ENCODE measurements at regions not wholly inside any gene's neighbourhood (a gene's known extent, or its start where the extent isn't known, plus 50 kb on each side); places are given as distances from the start of the nearest gene placed in this dataset.
"Not testable (repeated sequence)": the region's sequence is repeated elsewhere in the genome, so short reads cannot be mapped to it uniquely, and the experiment has no call there.

DNA sequence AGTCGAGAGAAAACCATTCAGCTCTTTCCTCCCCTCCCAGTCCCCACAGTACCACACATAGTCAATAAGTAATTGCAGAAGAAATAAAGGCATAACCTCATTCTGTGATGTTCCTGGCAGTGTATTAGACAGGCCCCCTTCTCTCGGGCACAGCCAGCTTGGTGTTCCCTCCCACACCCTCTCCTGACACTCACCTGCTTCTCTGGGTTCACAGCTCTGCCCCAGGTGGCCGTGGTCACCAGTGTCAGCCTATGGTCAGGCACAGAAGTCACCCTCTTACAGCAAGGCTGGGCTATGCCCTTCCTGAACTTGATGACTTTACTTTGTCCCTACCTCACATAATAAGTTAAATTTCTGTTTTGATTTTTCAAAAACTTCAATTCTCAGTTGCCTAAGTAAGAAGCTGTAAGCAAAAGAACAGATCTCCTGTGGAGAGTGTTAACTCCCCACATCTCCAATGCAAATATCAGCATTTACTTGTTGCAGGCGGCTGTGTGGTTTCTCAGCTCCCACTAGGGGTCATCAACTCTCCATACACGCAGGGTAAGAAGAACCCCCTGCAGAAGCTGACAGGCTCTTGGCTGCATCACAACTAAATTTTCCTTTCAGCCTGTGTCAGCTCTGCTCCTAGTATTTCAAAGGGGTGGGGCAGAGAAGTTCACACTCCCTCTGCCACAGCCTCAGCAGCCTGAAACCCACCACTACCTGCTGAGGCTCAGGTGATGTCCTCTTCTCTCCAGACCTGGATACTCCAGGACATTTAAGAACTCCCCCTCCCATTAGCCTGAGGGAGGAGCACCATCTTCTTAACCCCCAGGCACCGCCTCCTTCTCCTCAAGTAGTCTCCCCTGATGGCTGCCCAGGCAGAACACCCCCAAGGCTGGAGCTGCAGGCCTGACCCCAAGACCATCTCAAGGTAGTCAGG, 172.9 kb upstream of the ETV3 start:
- H3K27me3 Mint-ChIP-seq: peaks cover 35% of the 10 kb centered on the region
- H3K27ac Mint-ChIP-seq, H3K4me3 Mint-ChIP-seq, H3K36me3 Mint-ChIP-seq, H3K4me1 Mint-ChIP-seq, H3K9me3 Mint-ChIP-seq: not testable (repeated sequence)

DNA sequence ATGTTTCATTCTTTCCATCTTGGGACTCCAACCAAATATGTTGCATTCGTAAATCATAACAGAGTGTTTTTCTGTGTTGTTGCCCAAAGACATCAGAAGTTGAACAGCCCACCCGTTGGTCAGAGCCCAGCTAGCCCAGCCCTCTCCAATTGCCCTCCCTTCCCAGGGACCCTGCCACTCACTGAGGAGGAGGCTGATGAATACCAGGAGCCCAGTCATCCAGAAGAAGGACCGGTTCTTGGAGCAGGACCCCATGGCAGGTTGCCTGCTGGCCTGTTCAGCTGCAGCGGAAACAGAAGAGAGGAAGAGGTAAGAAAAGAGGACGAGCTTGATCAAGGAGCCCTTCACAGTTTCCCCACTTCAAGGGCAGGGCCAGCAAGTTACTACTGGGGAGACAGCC, 172.2 kb upstream of the ETV3 start:
- Mint-ChIP-seq H3K4me3 (no peak overlapping the region), H3K27me3 (peaks cover 33% of the 10 kb centered on the region), H3K36me3 (no peaks in the 10 kb centered on the region), H3K27ac (peak overlapping the region in 1 of 3 donors; percentile 46), H3K9me3 (peaks cover 0 to 3% (median 0%) of the 10 kb centered on the region in 3 donors), H3K4me1 (peaks cover 0 to 7% (median 0%) of the 10 kb centered on the region in 3 donors)

DNA sequence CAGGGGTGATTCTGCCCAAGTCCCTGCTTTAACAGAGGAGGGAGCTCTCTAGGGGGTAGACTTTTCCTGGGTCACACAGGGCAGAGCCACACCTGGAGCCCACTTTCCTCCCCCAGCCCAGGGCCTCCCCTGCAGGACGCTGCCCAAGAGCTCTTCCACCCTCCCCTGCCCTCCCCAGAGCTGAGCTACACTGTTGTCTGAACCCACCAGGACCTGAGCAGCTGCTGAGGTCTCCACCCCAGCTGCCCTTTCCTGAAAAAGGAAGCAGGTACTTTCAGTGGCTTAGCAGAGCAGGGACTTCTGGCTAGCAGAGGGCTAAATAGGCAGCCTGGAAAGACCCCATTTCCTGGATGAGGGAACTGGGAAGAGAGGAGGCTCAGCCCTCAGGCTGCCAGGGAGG, 169.3 kb upstream of the ETV3 start:
- peaks cover 0 to 3% (median 0%) of the 10 kb centered on the region in 3 donors for H3K9me3 Mint-ChIP-seq
- H3K27me3 Mint-ChIP-seq: peaks cover 14% of the 10 kb centered on the region
- no peak overlapping the region for H3K4me3 Mint-ChIP-seq
- H3K36me3 Mint-ChIP-seq: no peaks in the 10 kb centered on the region
- H3K4me1 Mint-ChIP-seq: peaks cover 0 to 7% (median 0%) of the 10 kb centered on the region in 3 donors
- H3K27ac Mint-ChIP-seq: no peak overlapping the region

DNA sequence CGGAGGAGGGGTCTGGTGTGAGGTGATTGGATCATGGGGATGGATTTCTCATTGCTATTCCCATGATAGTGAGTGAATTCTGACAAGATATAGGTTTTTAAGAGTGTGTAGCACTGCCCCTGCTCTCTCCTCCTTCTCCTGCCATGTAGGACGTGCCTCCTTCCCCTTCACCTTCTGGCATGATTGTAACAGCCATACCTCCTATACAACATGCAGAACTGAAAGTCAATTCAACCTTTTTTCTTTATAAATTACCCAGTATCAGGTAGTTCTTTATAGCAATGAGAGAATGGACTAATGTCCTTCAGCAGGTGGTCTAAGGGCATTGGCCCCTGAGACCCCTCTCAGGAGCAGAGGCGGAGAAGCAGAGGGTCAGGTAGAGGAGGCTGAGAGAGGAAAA, 168.7 kb upstream of the ETV3 start:
- Mint-ChIP-seq H3K27me3 (peaks cover 13% of the 10 kb centered on the region), H3K4me3 (no peak overlapping the region), H3K9me3 (no peaks in the 10 kb centered on the region), H3K36me3 (no peaks in the 10 kb centered on the region), H3K4me1 (peaks cover 0 to 7% (median 0%) of the 10 kb centered on the region in 3 donors), H3K27ac (no peak overlapping the region)

DNA sequence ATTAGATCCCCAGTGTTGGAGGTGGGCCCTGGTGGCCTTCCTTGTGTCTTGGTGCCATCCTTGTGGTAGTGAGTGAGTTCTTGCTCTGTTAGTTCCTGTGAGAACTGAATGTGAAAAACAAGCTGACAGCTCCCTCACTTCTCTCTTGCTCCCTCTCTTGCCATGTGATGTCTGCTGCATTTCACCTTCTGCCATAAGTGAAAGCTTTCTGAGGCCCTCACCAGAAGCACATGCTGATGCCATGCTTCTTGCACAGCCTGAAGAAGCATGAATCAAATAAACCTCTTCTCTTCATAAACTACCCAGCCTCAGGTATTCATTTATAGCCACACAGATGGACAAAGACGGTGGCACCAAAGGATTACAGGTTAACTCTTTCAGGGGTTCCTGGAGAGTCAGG, 166.1 kb upstream of the ETV3 start:
- H3K36me3 Mint-ChIP-seq: no peaks in the 10 kb centered on the region
- H3K27me3 Mint-ChIP-seq: peaks cover 4% of the 10 kb centered on the region
- no peak overlapping the region for H3K27ac Mint-ChIP-seq
- no peaks in the 10 kb centered on the region for H3K9me3 Mint-ChIP-seq
- no peak overlapping the region for H3K4me3 Mint-ChIP-seq
- H3K4me1 Mint-ChIP-seq: peaks cover 0 to 4% (median 0%) of the 10 kb centered on the region in 3 donors

DNA sequence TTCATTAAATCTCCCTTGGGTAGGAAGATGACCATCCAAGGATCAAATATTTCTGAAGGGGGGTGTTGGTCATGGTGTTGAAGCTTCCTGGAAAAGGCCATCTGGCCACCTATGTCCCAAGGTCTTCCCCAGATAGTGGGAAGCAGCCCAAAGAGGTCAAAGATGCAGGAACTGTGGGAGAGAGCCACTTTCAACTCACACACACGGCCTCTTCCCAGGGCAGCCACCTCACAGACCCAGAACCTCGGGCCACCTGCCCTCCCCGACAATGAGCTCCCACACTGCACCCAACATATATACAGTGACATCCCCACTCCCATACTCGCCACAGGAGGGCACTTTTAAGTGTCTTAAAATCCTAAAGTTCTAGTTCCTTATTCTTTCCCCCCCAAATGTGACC, 164.5 kb upstream of the ETV3 start:
- no peak overlapping the region for H3K27ac Mint-ChIP-seq
- H3K27me3 Mint-ChIP-seq: peaks cover under 1% of the 10 kb centered on the region
- H3K4me1 Mint-ChIP-seq: peaks cover 0 to 1% (median 0%) of the 10 kb centered on the region in 3 donors
- H3K9me3 Mint-ChIP-seq: no peaks in the 10 kb centered on the region
- H3K4me3 Mint-ChIP-seq: no peak overlapping the region
- H3K36me3 Mint-ChIP-seq: no peaks in the 10 kb centered on the region

DNA sequence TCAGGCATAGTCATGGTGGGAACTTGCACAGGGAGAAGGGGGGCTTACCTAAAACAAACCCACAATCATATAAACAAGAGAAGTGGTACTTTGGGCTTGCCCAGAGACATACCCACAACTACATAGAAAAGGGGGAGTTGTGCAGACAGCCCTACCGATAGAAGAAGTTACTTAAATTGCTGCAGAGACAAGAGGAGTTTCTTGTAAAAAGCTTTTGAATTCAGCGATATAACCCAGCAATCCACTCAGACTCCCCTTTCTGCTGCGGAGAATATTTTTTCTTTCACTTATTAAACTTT, 164.0 kb upstream of the ETV3 start:
- Mint-ChIP-seq H3K4me3 (no peak overlapping the region), H3K27ac (no peak overlapping the region), H3K9me3 (no peaks in the 10 kb centered on the region), H3K4me1 (no peaks in the 10 kb centered on the region), H3K36me3 (no peaks in the 10 kb centered on the region), H3K27me3 (no peaks in the 10 kb centered on the region)

DNA sequence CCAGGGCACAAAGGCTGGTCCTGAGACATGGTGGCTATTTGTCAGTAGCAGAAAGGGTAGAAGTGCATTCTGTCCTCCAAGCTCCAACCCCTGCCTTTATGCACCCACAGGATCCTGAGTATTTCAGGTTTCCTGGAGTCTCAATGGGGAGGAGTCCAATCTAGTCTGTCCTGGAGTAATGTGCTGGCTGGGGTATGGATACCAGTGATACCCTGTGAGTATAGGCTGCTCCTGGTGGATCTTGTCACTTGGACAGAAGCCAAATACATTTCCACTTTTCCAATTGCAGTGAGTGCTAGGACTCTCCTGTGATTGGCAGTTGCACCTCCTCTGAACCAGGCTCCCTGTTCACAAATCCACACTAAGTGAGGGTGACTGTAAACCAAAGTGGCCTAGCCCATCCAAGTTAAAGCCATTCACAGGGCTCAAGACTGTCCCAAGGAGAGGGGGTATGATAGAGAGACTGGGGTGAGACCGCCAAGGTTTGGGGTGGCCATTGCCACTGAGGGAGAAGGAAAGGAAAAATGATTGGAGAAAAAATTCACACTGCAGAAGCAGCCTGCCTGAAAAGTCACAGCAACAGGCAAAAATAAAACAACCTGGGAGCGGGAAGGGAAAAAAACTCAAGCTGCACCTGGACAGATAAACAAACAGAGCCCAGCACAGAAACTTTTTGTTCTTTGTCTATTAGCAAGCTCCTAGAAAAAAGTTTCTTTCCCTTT, 163.4 kb upstream of the ETV3 start:
- Mint-ChIP-seq H3K27ac (no peak overlapping the region), H3K36me3 (no peaks in the 10 kb centered on the region), H3K27me3 (no peaks in the 10 kb centered on the region), H3K9me3 (no peaks in the 10 kb centered on the region), H3K4me3 (no peak overlapping the region), H3K4me1 (no peaks in the 10 kb centered on the region)

DNA sequence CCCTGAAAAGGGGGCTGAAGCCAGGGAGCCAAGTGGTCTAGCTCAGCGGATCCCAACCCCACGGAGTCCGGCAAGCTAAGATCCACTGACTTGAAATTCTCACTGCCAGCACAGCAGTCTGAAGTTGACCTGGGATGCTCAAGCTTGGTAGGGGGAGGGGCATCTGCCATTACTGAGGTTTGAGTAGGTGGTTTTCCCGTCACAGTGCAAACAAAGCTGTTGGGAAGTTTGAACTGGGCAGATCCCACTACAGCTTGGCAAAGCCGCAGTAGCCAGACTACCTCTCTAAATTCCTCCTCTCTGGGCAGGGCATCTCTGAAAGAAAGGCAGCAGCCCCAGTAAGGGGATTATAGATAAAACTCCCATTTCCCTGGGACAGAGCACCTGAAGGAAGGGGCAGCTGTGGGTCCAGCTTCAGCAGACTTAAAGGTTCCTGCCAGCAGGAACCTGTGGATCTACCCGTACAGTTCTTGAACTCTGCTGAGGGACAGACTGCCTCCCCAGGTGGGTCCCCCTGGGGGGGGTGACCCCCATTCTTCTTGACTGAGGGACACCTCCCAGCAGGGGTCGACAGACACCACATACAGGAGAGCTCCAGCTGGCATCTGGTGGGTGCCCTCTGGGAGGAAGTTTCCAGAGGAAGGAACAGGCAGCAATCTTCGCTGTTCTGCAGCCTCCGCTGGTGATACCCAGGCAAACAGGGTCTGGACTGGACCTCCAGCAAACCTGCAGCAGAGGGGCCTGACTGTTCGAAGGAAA, 156.4 kb upstream of the ETV3 start:
- peaks cover 19% of the 10 kb centered on the region for H3K27me3 Mint-ChIP-seq
- not testable (repeated sequence) for H3K9me3 Mint-ChIP-seq, H3K4me1 Mint-ChIP-seq, H3K27ac Mint-ChIP-seq, H3K36me3 Mint-ChIP-seq, H3K4me3 Mint-ChIP-seq

DNA sequence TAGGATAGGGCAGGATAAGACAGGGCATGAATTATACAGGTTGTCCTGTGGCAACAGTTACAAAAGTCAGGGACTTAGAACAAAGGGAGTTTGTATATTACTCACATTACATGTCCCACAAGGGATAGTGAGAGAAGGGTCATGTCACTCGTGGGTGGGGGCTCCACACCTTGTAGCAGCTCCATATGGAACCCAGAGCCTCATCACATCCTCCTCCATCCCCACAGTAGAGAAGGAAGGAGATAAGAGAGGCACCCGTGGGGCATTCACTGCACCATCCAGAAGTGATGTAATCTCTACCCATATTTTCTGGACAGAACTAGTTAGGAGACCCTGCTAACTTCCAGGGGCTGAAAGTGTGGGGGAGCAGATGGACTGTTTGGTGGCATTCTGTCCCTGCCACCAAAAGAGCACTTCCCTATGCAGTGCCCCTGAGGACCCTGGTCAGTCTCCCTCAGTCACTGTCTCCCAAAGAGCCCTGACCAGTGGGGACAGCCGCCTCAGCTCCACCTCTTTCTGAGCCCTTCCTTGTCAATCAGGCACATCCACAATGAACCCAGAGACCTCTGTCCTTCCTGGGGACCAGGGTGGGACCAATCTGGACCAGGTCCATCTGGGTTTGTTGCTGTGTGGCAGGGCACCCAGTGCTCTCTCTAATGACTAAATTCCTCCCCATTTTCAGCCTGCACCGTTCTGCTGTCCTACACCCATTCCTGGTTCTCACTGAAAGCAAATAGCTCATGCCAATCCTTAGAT, 154.8 kb upstream of the ETV3 start:
- Mint-ChIP-seq H3K4me1 (peaks cover 0 to 8% (median 4%) of the 10 kb centered on the region in 3 donors), H3K9me3 (no peaks in the 10 kb centered on the region), H3K27ac (no peak overlapping the region), H3K27me3 (peaks cover 19% of the 10 kb centered on the region), H3K36me3 (no peaks in the 10 kb centered on the region), H3K4me3 (no peak overlapping the region)

DNA sequence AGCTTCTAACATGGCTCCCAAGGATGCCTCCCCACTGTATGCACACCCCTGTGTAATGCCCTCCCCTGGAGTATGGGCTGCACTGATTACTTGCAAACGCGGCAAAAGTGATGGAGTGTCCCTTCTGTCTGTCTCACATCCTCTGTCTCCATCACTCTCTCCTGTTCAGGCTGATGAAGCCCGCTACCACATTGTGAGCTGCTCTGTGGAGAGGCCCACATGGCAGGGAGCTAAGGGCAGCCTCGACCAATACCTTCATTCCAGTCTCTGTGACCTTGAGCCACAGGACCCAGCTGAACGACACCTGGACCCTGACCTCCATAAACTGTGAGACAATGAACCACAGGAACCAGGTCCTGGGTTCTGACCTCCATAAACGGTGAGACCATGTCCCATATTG, 154.1 kb upstream of the ETV3 start:
- H3K4me1 Mint-ChIP-seq: peaks cover 0 to 8% (median 4%) of the 10 kb centered on the region in 3 donors
- peaks cover 19% of the 10 kb centered on the region for H3K27me3 Mint-ChIP-seq
- no peak overlapping the region for H3K4me3 Mint-ChIP-seq
- H3K9me3 Mint-ChIP-seq: no peaks in the 10 kb centered on the region
- H3K27ac Mint-ChIP-seq: no peak overlapping the region
- H3K36me3 Mint-ChIP-seq: peaks cover under 1% of the 10 kb centered on the region

DNA sequence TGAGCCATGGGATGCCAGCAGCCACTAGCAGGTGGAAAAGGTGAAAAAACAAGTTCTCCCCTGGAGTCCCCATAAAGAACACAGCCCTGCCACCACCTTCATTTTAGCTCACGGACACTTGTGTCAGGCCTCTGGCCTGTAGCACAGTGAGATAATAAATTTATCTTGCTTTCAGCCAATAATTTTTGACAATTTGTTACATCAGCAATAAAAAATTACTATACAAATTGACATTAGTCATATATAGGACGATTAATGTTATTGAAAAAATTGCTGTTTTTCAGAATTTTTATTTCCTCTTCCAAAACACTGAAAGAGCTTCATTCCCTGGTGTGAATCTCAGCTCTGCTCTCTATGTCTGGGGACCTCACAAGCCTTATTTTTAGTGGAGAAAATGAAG, 152.9 kb upstream of the ETV3 start:
- H3K36me3 Mint-ChIP-seq: peaks cover 1% of the 10 kb centered on the region
- no peak overlapping the region for H3K27ac Mint-ChIP-seq
- H3K9me3 Mint-ChIP-seq: no peaks in the 10 kb centered on the region
- peaks cover 19% of the 10 kb centered on the region for H3K27me3 Mint-ChIP-seq
- peaks cover 0 to 8% (median 4%) of the 10 kb centered on the region in 3 donors for H3K4me1 Mint-ChIP-seq
- H3K4me3 Mint-ChIP-seq: no peak overlapping the region

DNA sequence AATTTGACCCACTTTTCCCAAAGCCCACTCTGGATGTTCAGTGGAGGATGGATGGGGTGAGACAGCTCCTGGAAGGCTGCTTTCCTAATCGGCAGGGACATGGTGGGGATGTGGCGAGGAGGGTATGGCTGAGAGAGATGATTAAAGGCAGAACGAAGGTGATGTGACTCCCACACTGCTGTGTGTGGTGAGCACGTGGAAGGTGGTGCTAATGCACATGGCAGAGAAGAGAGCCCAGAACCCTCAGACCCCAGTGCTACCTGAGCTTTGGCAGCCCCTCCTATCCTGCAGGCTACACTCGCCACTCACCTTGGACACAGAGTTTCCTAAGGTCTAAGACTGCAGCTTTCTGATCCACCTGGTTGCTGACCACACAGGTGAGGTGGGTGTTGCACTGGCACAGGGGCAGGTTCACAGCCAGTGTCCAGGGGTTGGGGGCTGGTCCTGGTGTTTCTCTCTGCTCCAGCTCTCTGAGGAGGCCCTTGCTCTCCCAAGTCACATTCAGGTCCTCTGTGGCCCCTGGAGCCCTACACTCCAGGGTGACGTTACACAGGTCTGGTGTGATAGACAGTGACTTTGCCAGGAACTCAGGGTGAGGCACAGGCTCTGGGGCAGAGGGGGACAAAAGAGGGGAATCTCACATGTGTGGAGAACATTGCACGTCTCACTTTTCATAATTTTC, 151.4 kb upstream of the ETV3 start:
- Mint-ChIP-seq H3K36me3 (peaks cover 1% of the 10 kb centered on the region), H3K4me1 (peaks cover 0 to 8% (median 4%) of the 10 kb centered on the region in 3 donors), H3K4me3 (no peak overlapping the region), H3K27me3 (peaks cover 12% of the 10 kb centered on the region), H3K9me3 (no peaks in the 10 kb centered on the region), H3K27ac (peak overlapping the region in 1 of 3 donors; percentile 24)

DNA sequence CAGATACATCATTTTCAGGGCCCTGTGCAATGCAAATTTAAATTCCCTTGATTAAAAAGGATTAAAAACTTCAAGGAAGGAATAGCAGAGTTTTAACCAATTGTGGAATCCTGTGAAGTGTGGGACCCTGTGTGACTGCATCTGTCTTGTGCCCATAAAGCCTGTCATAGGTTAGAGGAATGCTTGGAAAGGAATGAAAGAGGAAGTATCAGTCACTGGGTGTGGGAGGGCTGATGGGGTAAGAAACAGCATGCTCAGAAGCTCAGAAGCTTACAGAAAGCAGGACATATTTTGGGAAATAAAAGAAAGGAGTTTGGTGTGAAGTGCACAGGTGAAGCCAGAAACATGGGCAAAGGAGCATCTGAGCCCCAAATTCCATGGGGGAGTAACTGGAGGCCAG, 150.8 kb upstream of the ETV3 start:
- H3K27me3 Mint-ChIP-seq: peaks cover 16% of the 10 kb centered on the region
- H3K4me1 Mint-ChIP-seq: peaks cover 0 to 8% (median 4%) of the 10 kb centered on the region in 3 donors
- H3K27ac Mint-ChIP-seq: no peak overlapping the region

More for the DNA sequence above, 150.8 kb upstream of the ETV3 start:
- peaks cover 1% of the 10 kb centered on the region for H3K36me3 Mint-ChIP-seq
- H3K4me3 Mint-ChIP-seq: no peak overlapping the region
- no peaks in the 10 kb centered on the region for H3K9me3 Mint-ChIP-seq
